ENCODE measurements at regions not wholly inside any gene's neighbourhood (a gene's known extent, or its start where the extent isn't known, plus 50 kb on each side); places are given as distances from the start of the nearest gene placed in this dataset.
"Not testable (repeated sequence)": the region's sequence is repeated elsewhere in the genome, so short reads cannot be mapped to it uniquely, and the experiment has no call there.

GRCh38 chr5:94025788-94026473 is 284.5 kb upstream of the POU5F2 start:
- DNase-seq: no peak

- no peak for DNase-seq
Observed at GRCh38 chr5:94024620-94025019, 283.2 kb upstream of the POU5F2 start.

- DNase-seq: no peak
Observed at GRCh38 chr5:94024101-94024500, 282.7 kb upstream of the POU5F2 start.

- no peak for DNase-seq
Observed at GRCh38 chr5:94021246-94021645, 279.8 kb upstream of the POU5F2 start.

GRCh38 chr5:94017579-94017978 is 276.2 kb upstream of the POU5F2 start:
- no peak for DNase-seq

- DNase-seq: no peak
Observed at GRCh38 chr5:94010814-94011213, 269.4 kb upstream of the POU5F2 start.

GRCh38 chr5:94009161-94009560 is 267.8 kb upstream of the POU5F2 start:
- no peak for DNase-seq

GRCh38 chr5:93998951-93999455 is 257.6 kb upstream of the POU5F2 start:
- peak; percentile 36 for DNase-seq

- DNase-seq: no peak
Observed at GRCh38 chr5:93997562-93997961, 256.2 kb upstream of the POU5F2 start.

GRCh38 chr5:93995126-93995621 is 253.8 kb upstream of the POU5F2 start:
- DNase-seq: no peak

- no peak for DNase-seq
Observed at GRCh38 chr5:93993161-93993560, 251.8 kb upstream of the POU5F2 start.

GRCh38 chr5:93990504-93991070 is 249.2 kb upstream of the POU5F2 start:
- DNase-seq: peak; percentile 78

- not testable (repeated sequence) for DNase-seq
Observed at GRCh38 chr5:93985940-93986570, 244.7 kb upstream of the POU5F2 start.

- DNase-seq: no peak
Observed at GRCh38 chr5:93978222-93978621, 236.8 kb upstream of the POU5F2 start.

GRCh38 chr5:93967923-93968322 is 226.5 kb upstream of the POU5F2 start:
- no peak for DNase-seq

GRCh38 chr5:93964421-93964820 is 223.0 kb upstream of the POU5F2 start:
- no peak for DNase-seq

- DNase-seq: no peak
Observed at GRCh38 chr5:93960042-93960441, 218.6 kb upstream of the POU5F2 start.

GRCh38 chr5:93956006-93956405 is 214.6 kb upstream of the POU5F2 start:
- no peak for DNase-seq

GRCh38 chr5:93954421-93955069 is 213.1 kb upstream of the POU5F2 start:
- DNase-seq: no peak

GRCh38 chr5:93953442-93953841 is 212.0 kb upstream of the POU5F2 start:
- no peak for DNase-seq

GRCh38 chr5:93941897-93942296 is 200.5 kb upstream of the POU5F2 start:
- DNase-seq: no peak

GRCh38 chr5:93933269-93933668 is 191.9 kb upstream of the POU5F2 start:
- not testable (repeated sequence) for DNase-seq

GRCh38 chr5:93930098-93930497 is 188.7 kb upstream of the POU5F2 start:
- DNase-seq: peak; percentile 32

GRCh38 chr5:93929131-93929530 is 187.7 kb upstream of the POU5F2 start:
- no peak for DNase-seq
